Caco-2 (cell line): ENCODE measurements at regions not wholly inside any gene's neighbourhood (a gene's known extent, or its start where the extent isn't known, plus 50 kb on each side); places are given as distances from the start of the nearest gene placed in this dataset.

Experiments used
- BruUV-seq: library from RNA; stranded (reverse); fragments of 400-500 nt; replicated peaks from 2 replicates; lab custom pipeline; 2021; lab: Mats Ljungman, UMichigan
- CTCF ChIA-PET: fragments of 300-600 bp; sonication (Branson Sonifier 250); formaldehyde crosslinking; loops from one replicate; lab custom pipeline; 2022; ENCODE audit warnings: antibody characterized with exemption; lab: Charles Lee
- POLR2A ChIA-PET: fragments of 300-600 bp; sonication (Branson Sonifier 250); formaldehyde crosslinking; loops from one replicate; lab custom pipeline; 2022; ENCODE audit warnings: antibody characterized with exemption; lab: Charles Lee
- DNase-seq, 2 experiments: peaks; one replicate each; pipeline versions ENCODE4 v3.0.0 to v3.0.0-alpha.2; 2020 to 2022
- H3K27me3 ChIP-seq: replicated peaks from 2 replicates; pipeline ENCODE4 v1.6.0; 2011; ENCODE audit warnings: low read length; ENCODE audit not compliant: control insufficient read depth, insufficient read depth
- H3K36me3 ChIP-seq: 2 replicates; pipeline ENCODE4 v1.5.1; 2011; ENCODE audit warnings: low read length; ENCODE audit not compliant: control insufficient read depth, insufficient read depth
- H3K4me1 ChIP-seq: fragments of 250-450 bp; sonication (Bioruptor Pico); 2 replicates; pipeline ENCODE4 v1.5.1; 2020; ENCODE audit warnings: mild to moderate bottlenecking
- H3K4me3 ChIP-seq: 2 replicates; pipeline ENCODE4 v1.5.1; 2011; ENCODE audit warnings: low read depth, mild to moderate bottlenecking, control low read depth, low read length
- H3K9me3 ChIP-seq: fragments of 250-450 bp; sonication (Bioruptor Pico); 2 replicates; pipeline ENCODE4 v1.5.1; 2020; ENCODE audit warnings: mild to moderate bottlenecking, moderate library complexity
- H3K27ac Mint-ChIP-seq: one replicate; pipeline ENCODE4 v1.8.0; 2022; ENCODE audit warnings: mixed read lengths; ENCODE audit not compliant: unreplicated experiment
- H3K27me3 Mint-ChIP-seq: one replicate; pipeline ENCODE4 v1.8.0; 2022; ENCODE audit warnings: mixed read lengths; ENCODE audit not compliant: insufficient read depth, unreplicated experiment
- H3K36me3 Mint-ChIP-seq: one replicate; pipeline ENCODE4 v1.8.0; 2022; ENCODE audit warnings: mild to moderate bottlenecking, mixed read lengths; ENCODE audit not compliant: insufficient read depth, unreplicated experiment
- H3K4me1 Mint-ChIP-seq: one replicate; pipeline ENCODE4 v1.8.0; 2022; ENCODE audit warnings: low read depth, mixed read lengths; ENCODE audit not compliant: unreplicated experiment
- H3K4me3 Mint-ChIP-seq: one replicate; pipeline ENCODE4 v1.8.0; 2022; ENCODE audit warnings: mild to moderate bottlenecking, moderate library complexity, mixed read lengths; ENCODE audit not compliant: unreplicated experiment
- H3K9me3 Mint-ChIP-seq: one replicate; pipeline ENCODE4 v1.8.0; 2022; ENCODE audit warnings: mixed read lengths; ENCODE audit not compliant: unreplicated experiment
- intact Hi-C: fragments of 100-400 bp; cut with micrococcal nuclease; formaldehyde crosslinking; loops from one replicate; pipeline ENCODE4 v1.10.0; 2022; ENCODE audit not compliant: unreplicated experiment
- TF ChIP-seq, protein P1 (sequence below), 2 experiments: fragments of 200-600 bp in 1 of 2; IDR thresholded peaks; 1 replicate in 1 of 2; 2 replicates in 1 of 2; pipeline versions ENCODE4 v1.5.1 to v1.8.0; 2011 to 2022; ENCODE audit warnings: antibody characterized with exemption in 1 of 2, control low read depth in 1 of 2, inconsistent platforms in 1 of 2, low read depth in 1 of 2, low read length in 1 of 2, mild to moderate bottlenecking in 1 of 2, moderate library complexity in 1 of 2; ENCODE audit not compliant: insufficient read depth in 1 of 2, severe bottlenecking in 1 of 2, unreplicated experiment in 1 of 2

DNA sequence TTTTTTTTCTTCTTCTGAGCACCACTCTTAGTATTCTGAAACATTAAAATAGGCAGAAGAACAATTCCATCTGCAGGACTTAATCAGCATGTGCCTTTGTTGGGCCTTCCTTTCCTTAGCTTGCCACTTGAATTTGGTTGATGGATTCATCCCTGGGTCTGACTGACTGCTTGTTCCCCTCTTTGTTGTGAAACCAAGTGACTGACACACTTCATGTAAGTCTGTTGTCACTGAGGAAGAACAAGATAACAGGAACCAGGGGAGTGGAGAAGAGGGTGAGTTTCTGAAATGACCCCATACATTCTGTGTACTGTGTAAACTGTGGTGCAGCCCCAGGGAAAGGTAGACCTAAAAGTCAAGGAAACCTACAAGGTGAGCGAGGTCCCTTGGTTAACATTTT, 188.7 kb upstream of the TBC1D5 start:
- ChIA-PET CTCF (no interaction called here), POLR2A (no interaction called here)
- peaks cover 12% of the 10 kb centered on the region for H3K4me1 Mint-ChIP-seq
- H3K36me3 Mint-ChIP-seq: peaks cover 7% of the 10 kb centered on the region
- H3K9me3 Mint-ChIP-seq: no peaks in the 10 kb centered on the region
- H3K27ac Mint-ChIP-seq: no peak overlapping the region
- Histone ChIP-seq H3K36me3 (no peaks in the 10 kb centered on the region), H3K9me3 (no peaks in the 10 kb centered on the region), H3K4me3 (no peak overlapping the region), H3K27me3 (no peaks in the 10 kb centered on the region), H3K4me1 (no peaks in the 10 kb centered on the region)
- TF ChIP-seq, protein P1, sequence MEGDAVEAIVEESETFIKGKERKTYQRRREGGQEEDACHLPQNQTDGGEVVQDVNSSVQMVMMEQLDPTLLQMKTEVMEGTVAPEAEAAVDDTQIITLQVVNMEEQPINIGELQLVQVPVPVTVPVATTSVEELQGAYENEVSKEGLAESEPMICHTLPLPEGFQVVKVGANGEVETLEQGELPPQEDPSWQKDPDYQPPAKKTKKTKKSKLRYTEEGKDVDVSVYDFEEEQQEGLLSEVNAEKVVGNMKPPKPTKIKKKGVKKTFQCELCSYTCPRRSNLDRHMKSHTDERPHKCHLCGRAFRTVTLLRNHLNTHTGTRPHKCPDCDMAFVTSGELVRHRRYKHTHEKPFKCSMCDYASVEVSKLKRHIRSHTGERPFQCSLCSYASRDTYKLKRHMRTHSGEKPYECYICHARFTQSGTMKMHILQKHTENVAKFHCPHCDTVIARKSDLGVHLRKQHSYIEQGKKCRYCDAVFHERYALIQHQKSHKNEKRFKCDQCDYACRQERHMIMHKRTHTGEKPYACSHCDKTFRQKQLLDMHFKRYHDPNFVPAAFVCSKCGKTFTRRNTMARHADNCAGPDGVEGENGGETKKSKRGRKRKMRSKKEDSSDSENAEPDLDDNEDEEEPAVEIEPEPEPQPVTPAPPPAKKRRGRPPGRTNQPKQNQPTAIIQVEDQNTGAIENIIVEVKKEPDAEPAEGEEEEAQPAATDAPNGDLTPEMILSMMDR (IDR thresholded peaks at IDR 0.05; ENCODE audit: insufficient read depth in 1 of 2, low read depth in 1 of 2, low read length in 1 of 2, severe bottlenecking in 1 of 2, unreplicated experiment in 1 of 2): no peak
- intact Hi-C loops: no loop called here
- no peaks in the 10 kb centered on the region for H3K27me3 Mint-ChIP-seq
- no TSS peak for BruUV-seq
- no peak overlapping the region for H3K4me3 Mint-ChIP-seq
- no peak for DNase-seq

DNA sequence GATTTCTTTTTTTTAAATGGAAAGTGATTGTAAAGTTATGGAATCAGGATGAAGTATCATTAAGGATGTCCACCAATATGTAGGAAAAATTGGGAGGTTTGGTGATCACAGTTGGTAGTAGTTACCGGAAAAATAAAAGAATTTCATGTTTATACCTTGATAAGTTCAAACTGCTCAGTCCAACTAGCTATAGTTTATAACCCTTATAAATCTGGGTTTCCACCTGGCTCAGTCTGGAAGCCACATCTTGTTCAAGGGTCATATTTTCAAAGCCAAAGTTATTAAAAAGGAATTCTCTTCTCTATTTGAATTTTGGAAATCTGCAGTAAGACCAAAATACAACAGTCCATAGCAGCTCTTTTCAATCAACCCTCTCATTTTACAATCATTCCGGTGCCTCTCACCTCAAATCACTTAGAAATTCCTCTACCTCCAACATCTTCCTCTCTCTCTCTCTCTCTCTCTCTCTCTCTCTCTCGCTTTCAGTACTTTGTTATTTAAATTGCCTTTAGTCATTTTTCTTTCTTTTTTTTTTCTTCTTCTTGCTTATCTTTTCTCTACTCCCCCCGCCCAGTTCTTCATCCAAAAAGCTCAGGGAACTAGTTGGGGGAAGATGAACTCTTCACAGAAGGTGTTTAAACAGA, 186.2 kb upstream of the TBC1D5 start:
- no peak overlapping the region for H3K27ac Mint-ChIP-seq
- no TSS peak for BruUV-seq
- Histone ChIP-seq H3K4me1 (no peaks in the 10 kb centered on the region), H3K27me3 (no peaks in the 10 kb centered on the region), H3K36me3 (no peaks in the 10 kb centered on the region), H3K4me3 (no peak overlapping the region), H3K9me3 (no peaks in the 10 kb centered on the region)
- ChIA-PET POLR2A (no interaction called here), CTCF (interaction anchor here (0.7 kb wide), 2 partner anchors 48 to 292 kb away, joined by 3 to 10 read pairs; no protein-coding TSS in a partner anchor)
- H3K27me3 Mint-ChIP-seq: no peaks in the 10 kb centered on the region
- no peak for DNase-seq
- peaks cover 9% of the 10 kb centered on the region for H3K9me3 Mint-ChIP-seq
- intact Hi-C loops: no loop called here
- H3K36me3 Mint-ChIP-seq: peaks cover 7% of the 10 kb centered on the region
- TF ChIP-seq, protein P1 (IDR thresholded peaks at IDR 0.05; ENCODE audit: insufficient read depth in 1 of 2, low read depth in 1 of 2, low read length in 1 of 2, severe bottlenecking in 1 of 2, unreplicated experiment in 1 of 2): no peak
- peaks cover 18% of the 10 kb centered on the region for H3K4me1 Mint-ChIP-seq
- no peak overlapping the region for H3K4me3 Mint-ChIP-seq

DNA sequence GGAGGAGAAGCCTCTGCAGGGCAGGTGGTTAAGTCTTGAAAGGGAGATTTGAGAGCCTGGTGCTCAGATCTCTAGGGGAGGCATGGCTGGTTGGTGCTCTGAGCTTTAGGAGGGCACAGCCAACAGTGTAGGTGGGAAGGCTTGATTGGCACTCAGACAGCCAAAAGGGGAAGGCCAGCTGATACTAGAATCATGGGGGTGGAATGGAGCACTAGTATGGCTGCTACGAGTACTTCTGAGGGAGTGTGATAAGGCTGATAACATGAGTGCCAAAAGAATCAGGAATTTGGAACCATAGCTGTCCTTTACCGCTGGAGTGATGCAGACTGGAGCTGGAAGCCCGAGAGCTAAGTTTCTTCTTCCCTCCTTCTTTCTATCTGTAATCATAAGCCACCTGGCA, 184.6 kb upstream of the TBC1D5 start:
- no peak overlapping the region for H3K27ac Mint-ChIP-seq
- H3K4me1 ChIP-seq: no peaks in the 10 kb centered on the region
- DNase-seq: no peak
- peaks cover 9% of the 10 kb centered on the region for H3K9me3 Mint-ChIP-seq
- no TSS peak for BruUV-seq
- no peaks in the 10 kb centered on the region for H3K27me3 Mint-ChIP-seq
- POLR2A ChIA-PET: no interaction called here
- intact Hi-C loops: no loop called here
- no peak overlapping the region for H3K4me3 Mint-ChIP-seq
- H3K36me3 ChIP-seq: no peaks in the 10 kb centered on the region
- no peaks in the 10 kb centered on the region for H3K27me3 ChIP-seq
- no peak overlapping the region for H3K4me3 ChIP-seq
- peaks cover 7% of the 10 kb centered on the region for H3K36me3 Mint-ChIP-seq
- CTCF ChIA-PET: no interaction called here
- H3K4me1 Mint-ChIP-seq: peaks cover 18% of the 10 kb centered on the region
- TF ChIP-seq, protein P1 (IDR thresholded peaks at IDR 0.05; ENCODE audit: insufficient read depth in 1 of 2, low read depth in 1 of 2, low read length in 1 of 2, severe bottlenecking in 1 of 2, unreplicated experiment in 1 of 2): no peak
- no peaks in the 10 kb centered on the region for H3K9me3 ChIP-seq
